Karpas-422 (cell line): ENCODE measurements at regions not wholly inside any gene's neighbourhood (a gene's known extent, or its start where the extent isn't known, plus 50 kb on each side); places are given as distances from the start of the nearest gene placed in this dataset.

Experiments used
- DNase-seq: peaks from one replicate; pipeline ENCODE4 v3.0.0-alpha.2; 2015
- H2AFZ ChIP-seq: fragments of 200-600 bp; sonication (generic); 2 replicates; pipeline ENCODE4 v1.6.1; 2014; ENCODE audit warnings: antibody characterized with exemption, low read length, mixed read lengths
- H3K27ac ChIP-seq: fragments of 200-600 bp; sonication (generic); 2 replicates; pipeline ENCODE4 v1.5.1; 2014; ENCODE audit warnings: mild to moderate bottlenecking, low read length, moderate library complexity
- H3K27me3 ChIP-seq: fragments of 200-600 bp; sonication (generic); 2 replicates; pipeline ENCODE4 v1.6.1; 2014; ENCODE audit warnings: low read length, mixed read lengths
- H3K36me3 ChIP-seq: fragments of 200-600 bp; sonication (generic); 2 replicates; pipeline ENCODE4 v1.6.1; 2014; ENCODE audit warnings: low read length, mixed read lengths; ENCODE audit not compliant: insufficient read depth
- H3K4me1 ChIP-seq: fragments of 200-600 bp; sonication (generic); 2 replicates; pipeline ENCODE4 v1.6.1; 2014; ENCODE audit warnings: mild to moderate bottlenecking, low read length, mixed read lengths
- H3K4me2 ChIP-seq: fragments of 200-600 bp; sonication (generic); 2 replicates; pipeline ENCODE4 v1.6.1; 2014; ENCODE audit warnings: low read length, low read depth, mild to moderate bottlenecking; ENCODE audit not compliant: poor library complexity, severe bottlenecking
- H3K4me3 ChIP-seq: fragments of 200-600 bp; sonication (generic); 2 replicates; pipeline ENCODE4 v1.5.1; 2014; ENCODE audit warnings: mild to moderate bottlenecking, antibody characterized with exemption, low read length, mixed read lengths
- H3K79me2 ChIP-seq: fragments of 200-600 bp; sonication (generic); 2 replicates; pipeline ENCODE4 v1.6.1; 2014; ENCODE audit warnings: mild to moderate bottlenecking, low read length, mixed read lengths
- H3K9ac ChIP-seq: fragments of 200-600 bp; sonication (generic); 2 replicates; pipeline ENCODE4 v1.6.0; 2014; ENCODE audit warnings: low read length
- H3K9me2 ChIP-seq: fragments of 200-600 bp; sonication (generic), shearing (Covaris generic); replicated peaks from 2 replicates; pipeline ENCODE4 v1.6.0; 2014; ENCODE audit warnings: mild to moderate bottlenecking, low read length, moderate library complexity; ENCODE audit not compliant: insufficient read depth
- H3K9me3 ChIP-seq: fragments of 300-700, 200-600 bp; sonication (generic); 2 replicates; pipeline ENCODE4 v1.6.1; 2014; ENCODE audit warnings: low read length, mixed read lengths
- H4K20me1 ChIP-seq: fragments of 200-600 bp; sonication (generic); 2 replicates; pipeline ENCODE4 v1.6.1; 2014; ENCODE audit warnings: mild to moderate bottlenecking, antibody characterized with exemption, low read length, low read depth; ENCODE audit not compliant: insufficient read depth

DNA sequence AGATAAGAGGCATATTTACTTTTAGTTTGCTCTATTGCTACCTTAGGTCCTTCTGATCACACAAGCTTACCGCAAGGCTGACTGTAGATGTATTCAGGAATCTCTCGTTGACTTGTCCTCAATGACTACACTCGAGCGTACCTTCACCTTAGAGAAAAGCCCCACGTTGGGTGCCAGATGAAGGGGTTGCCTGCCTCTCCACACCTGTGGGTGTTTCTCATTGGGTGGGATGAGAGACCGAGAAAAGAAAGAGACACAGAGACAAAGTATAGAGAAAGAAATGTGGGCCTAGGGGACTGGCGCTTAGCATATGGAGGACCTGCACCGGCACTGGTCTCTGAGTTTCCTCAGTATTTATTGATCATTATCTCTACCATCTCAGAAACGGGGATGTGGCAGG, 51.8 kb downstream of the ASCL4 start:
- Histone ChIP-seq H3K9me3 (peaks cover 3% of the 10 kb centered on the region; the same call in 1 of the 2 replicates), H3K4me3 (no peak overlapping the region), H3K27ac (no peak overlapping the region), H3K4me2 (no peak overlapping the region), H3K4me1 (no peaks in the 10 kb centered on the region), H4K20me1 (no peaks in the 10 kb centered on the region), H3K9me2 (no peaks in the 10 kb centered on the region), H3K79me2 (no peaks in the 10 kb centered on the region), H3K27me3 (no peaks in the 10 kb centered on the region), H3K36me3 (no peaks in the 10 kb centered on the region), H2AFZ (no peak overlapping the region), H3K9ac (no peak overlapping the region)
- no peak for DNase-seq

DNA sequence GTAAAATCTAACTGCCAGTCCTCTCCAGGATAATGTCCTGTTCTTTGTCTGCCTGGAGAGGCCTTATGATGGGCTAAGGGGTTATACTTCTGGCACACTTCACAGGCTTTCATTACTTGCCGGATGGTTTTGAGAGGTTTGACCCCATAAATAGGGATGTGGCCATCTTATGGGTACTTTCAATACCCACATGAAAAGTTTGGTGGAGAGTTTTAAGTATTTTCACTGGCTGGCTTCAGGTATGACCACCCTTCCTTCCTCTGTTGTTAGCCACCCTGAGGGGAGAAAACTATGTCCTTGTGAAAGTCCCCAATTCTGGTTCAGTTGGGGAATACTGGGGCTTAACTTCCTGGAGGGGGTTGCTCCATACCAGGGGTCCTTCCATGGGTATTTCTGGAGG, 54.8 kb downstream of the ASCL4 start:
- Histone ChIP-seq H3K4me2 (no peak overlapping the region), H3K27ac (no peak overlapping the region), H3K4me1 (no peaks in the 10 kb centered on the region), H3K27me3 (no peaks in the 10 kb centered on the region), H3K9me3 (peaks cover 3% of the 10 kb centered on the region; the same call in 1 of the 2 replicates), H4K20me1 (no peaks in the 10 kb centered on the region), H3K9me2 (no peaks in the 10 kb centered on the region), H3K79me2 (no peaks in the 10 kb centered on the region), H3K4me3 (no peak overlapping the region), H3K9ac (no peak overlapping the region), H2AFZ (no peak overlapping the region), H3K36me3 (no peaks in the 10 kb centered on the region)
- no peak for DNase-seq

DNA sequence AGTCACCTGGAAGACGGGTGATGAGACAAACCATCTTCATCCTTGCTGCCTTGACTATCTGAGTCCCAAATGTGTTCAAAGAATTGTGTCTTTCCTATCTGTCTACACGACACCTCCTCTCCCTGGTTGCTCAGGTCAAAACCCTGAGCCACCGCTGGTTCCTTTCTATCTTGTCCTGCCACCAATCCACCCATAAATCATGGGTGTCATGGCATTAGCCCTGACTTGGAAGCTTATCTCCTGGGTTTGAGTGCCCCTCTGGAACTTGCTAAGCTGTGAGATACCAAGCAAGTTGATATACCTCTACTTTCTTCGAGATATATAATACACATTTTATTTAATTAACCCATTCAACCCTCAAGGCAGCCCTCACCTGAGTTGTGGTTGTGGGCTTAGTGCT, 57.9 kb downstream of the ASCL4 start:
- Histone ChIP-seq H3K79me2 (no peaks in the 10 kb centered on the region), H3K9me2 (no peaks in the 10 kb centered on the region), H2AFZ (no peak overlapping the region), H3K27ac (no peak overlapping the region), H3K4me3 (no peak overlapping the region), H3K4me2 (no peak overlapping the region), H3K4me1 (no peaks in the 10 kb centered on the region), H3K9ac (no peak overlapping the region), H3K9me3 (no peaks in the 10 kb centered on the region), H3K27me3 (no peaks in the 10 kb centered on the region), H3K36me3 (no peaks in the 10 kb centered on the region), H4K20me1 (no peaks in the 10 kb centered on the region)
- DNase-seq = no peak

DNA sequence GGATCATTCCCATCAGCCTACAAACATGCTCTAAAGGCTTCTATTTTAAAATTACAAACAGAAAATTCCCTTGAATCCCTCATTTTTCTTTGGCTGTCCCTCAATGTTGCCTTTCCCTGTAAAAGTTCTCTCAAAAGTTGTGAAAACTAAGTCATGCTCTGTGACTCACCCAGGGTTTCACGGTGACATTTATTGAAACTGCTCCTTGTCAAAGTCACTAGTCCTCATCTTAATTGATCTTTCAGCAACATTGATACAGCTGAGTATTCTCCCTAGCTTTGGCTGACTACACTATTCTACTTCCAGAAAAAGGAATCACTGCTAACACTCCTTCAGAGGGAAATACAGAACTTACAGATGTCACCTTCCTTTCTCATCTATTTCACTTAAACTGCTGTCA, 65.7 kb downstream of the ASCL4 start:
- Histone ChIP-seq H3K9ac (no peak overlapping the region), H3K79me2 (no peaks in the 10 kb centered on the region)
- DNase-seq = no peak

DNA sequence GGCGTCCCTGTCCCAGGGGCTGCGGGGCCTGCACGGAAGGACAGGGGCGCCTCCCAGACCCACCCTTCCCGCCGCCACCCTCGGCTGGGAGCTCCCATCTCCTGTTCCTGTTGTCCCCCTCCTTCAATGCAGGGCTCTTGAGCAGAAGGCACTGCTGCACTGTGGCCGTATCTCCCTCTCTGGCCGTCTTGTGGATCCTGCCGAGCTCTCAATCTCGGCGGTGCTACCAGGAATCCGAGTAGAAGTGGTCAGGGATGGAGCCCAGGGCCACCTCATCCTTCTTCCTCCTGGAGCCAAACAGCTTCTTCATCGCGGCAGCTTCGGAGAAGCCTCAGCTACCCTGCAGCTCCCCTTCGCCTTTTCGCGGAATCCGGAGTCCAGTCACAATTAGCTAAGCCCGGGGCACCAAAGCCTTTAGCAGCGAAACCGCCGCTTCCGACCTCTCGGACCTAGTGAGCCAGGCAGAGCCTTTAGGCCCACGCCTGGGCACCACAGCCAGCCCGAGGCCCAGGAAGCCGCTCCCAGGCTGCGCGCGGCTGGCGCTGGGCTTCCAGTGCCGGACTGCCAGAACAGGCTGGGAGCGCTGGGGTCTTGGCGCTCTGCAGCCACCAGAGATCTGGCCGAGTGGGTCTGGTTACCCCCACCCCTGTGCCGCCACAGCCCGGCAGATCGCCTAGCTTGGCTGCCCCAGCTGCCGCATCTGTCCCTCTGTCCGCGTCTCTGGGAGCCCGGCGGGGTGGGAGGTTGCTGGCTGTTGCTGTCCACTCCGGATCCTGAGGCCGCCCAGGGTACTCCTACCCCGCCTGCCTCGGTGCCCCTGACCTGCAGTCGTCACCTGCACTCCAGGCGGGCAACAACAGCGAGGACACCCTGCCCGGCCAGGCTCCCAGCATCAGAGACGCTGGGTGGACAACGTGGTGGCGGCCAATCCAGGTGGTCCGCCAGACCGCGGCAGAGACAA, 69.1 kb downstream of the ASCL4 start:
- Histone ChIP-seq H4K20me1 (no peaks in the 10 kb centered on the region), H3K27me3 (no peaks in the 10 kb centered on the region; the same call in 1 of the 2 replicates), H3K9me2 (no peaks in the 10 kb centered on the region), H3K27ac (no peak overlapping the region), H3K79me2 (no peaks in the 10 kb centered on the region), H3K36me3 (no peaks in the 10 kb centered on the region), H3K4me1 (no peaks in the 10 kb centered on the region), H3K4me3 (no peak overlapping the region), H3K9ac (no peak overlapping the region), H3K9me3 (no peaks in the 10 kb centered on the region), H3K4me2 (no peak overlapping the region), H2AFZ (no peak overlapping the region)
- no peak for DNase-seq

More for the DNA sequence above, 65.7 kb downstream of the ASCL4 start:
- no peak overlapping the region for H3K4me2 ChIP-seq
- H2AFZ ChIP-seq = no peak overlapping the region
- H4K20me1 ChIP-seq = no peaks in the 10 kb centered on the region
- H3K27me3 ChIP-seq = no peaks in the 10 kb centered on the region; the same call in 1 of the 2 replicates
- H3K4me1 ChIP-seq = no peaks in the 10 kb centered on the region
- H3K36me3 ChIP-seq = no peaks in the 10 kb centered on the region
- H3K27ac ChIP-seq = no peak overlapping the region
- H3K9me3 ChIP-seq = no peaks in the 10 kb centered on the region
- H3K9me2 ChIP-seq = no peaks in the 10 kb centered on the region
- no peak overlapping the region for H3K4me3 ChIP-seq

DNA sequence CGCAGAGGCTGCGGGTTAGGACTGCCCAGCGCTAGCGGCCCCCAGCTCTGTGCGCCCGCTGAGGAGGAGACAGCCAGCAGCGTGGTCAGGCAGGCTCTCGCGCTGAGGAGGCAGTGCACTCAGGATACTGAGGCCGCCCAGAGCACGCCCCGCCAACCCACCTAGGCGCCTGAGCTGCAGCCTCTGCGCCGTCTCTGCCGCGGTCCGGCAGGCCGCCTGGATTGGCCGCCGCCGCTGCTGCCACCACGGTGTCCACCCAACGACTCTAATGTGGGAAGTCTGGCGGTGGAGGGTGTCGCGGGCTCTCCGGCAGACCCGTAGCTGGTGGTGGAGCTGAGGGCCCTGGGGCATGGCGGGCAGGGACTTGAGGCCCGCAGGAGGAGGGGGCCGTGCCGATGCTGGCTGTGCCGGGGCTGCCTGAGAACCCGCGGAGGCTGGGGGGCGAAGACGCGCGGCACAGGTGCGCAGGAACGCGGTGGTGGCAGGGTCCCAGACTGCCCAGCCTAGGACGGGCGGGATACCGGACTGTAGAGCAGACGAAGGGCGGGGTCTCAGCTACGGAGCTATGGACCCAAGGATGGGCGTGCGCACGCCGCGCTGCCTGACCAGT, 69.9 kb downstream of the ASCL4 start:
- Histone ChIP-seq H3K4me3 (no peak overlapping the region), H3K27ac (no peak overlapping the region), H3K79me2 (no peaks in the 10 kb centered on the region), H3K9ac (no peak overlapping the region), H3K36me3 (no peaks in the 10 kb centered on the region), H4K20me1 (no peaks in the 10 kb centered on the region), H2AFZ (no peak overlapping the region), H3K4me2 (no peak overlapping the region), H3K9me2 (no peaks in the 10 kb centered on the region), H3K27me3 (no peaks in the 10 kb centered on the region; the same call in 1 of the 2 replicates), H3K9me3 (no peaks in the 10 kb centered on the region), H3K4me1 (no peaks in the 10 kb centered on the region)
- no peak for DNase-seq

DNA sequence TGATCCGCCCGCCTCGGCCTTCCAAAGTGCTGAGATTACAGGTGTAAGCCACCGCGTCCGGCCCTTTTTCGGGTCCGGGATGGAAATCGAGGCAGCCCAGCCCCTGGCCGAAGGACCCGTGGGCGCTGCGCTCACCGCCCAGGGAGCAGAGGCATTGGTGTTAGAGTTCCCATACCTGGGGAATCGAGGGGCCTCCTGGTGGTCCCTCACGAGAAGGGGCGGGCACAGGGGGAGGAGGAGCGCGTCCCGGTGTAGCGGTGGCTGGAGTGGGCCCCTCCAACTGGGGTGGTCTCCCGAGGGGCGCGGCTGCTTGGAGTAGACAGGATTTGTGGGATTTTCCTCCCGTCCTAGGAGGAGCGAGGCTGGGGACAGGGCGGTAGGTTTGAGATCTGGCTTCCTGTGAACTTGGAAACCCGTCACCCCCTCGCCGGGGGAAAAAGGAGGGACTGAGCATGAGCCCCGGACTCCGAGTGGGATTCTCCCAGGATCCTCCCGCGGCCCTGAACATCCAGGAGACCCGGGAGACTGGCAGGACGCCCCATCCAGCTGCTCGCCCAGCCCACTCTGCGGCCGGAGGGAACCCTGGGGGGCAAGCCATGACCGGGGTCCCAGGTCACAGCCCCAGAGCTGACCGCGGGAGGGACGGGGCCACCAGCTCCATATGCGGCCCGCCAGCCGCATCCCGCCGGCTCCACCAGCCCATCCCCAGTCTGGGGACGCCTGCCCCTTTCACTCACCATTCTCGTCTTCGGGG, 70.9 kb downstream of the ASCL4 start:
- Histone ChIP-seq H3K4me1 (no peaks in the 10 kb centered on the region), H3K36me3 (no peaks in the 10 kb centered on the region), H2AFZ (no peak overlapping the region), H4K20me1 (no peaks in the 10 kb centered on the region), H3K9me3 (no peaks in the 10 kb centered on the region), H3K4me3 (no peak overlapping the region), H3K4me2 (no peak overlapping the region), H3K9me2 (no peaks in the 10 kb centered on the region), H3K79me2 (no peaks in the 10 kb centered on the region), H3K27ac (no peak overlapping the region), H3K27me3 (no peaks in the 10 kb centered on the region; the same call in 1 of the 2 replicates), H3K9ac (no peak overlapping the region)
- no peak for DNase-seq
